HPDE6-E6E7 (cell line): ENCODE measurements at regions not wholly inside any gene's neighbourhood (a gene's known extent, or its start where the extent isn't known, plus 50 kb on each side); places are given as distances from the start of the nearest gene placed in this dataset.
"Not testable (repeated sequence)": the region's sequence is repeated elsewhere in the genome, so short reads cannot be mapped to it uniquely, and the experiment has no call there.

Source experiments
- DNase-seq: peaks from one replicate; pipeline ENCODE4 v3.0.0; 2011; ENCODE audit warnings: missing footprints; ENCODE audit errors: extremely low spot score

GRCh38 chr1:157326173-157326859, 188.1 kb upstream of the ETV3 start:
- no peak for DNase-seq

GRCh38 chr1:157325220-157325619, 187.0 kb upstream of the ETV3 start:
- DNase-seq, result no peak

- not testable (repeated sequence) for DNase-seq
Measured at GRCh38 chr1:157321972-157322371, 183.8 kb upstream of the ETV3 start.

GRCh38 chr1:157319567-157319966, 181.4 kb upstream of the ETV3 start:
- DNase-seq, result no peak

GRCh38 chr1:157317229-157317628, 179.0 kb upstream of the ETV3 start:
- not testable (repeated sequence) for DNase-seq

- DNase-seq, result no peak
Measured at GRCh38 chr1:157315544-157315943, 177.3 kb upstream of the ETV3 start.

- DNase-seq, result no peak
Measured at GRCh38 chr1:157314408-157314807, 176.2 kb upstream of the ETV3 start.

GRCh38 chr1:157313240-157313807, 175.1 kb upstream of the ETV3 start:
- DNase-seq, result no peak

- no peak for DNase-seq
Measured at GRCh38 chr1:157312082-157312812, 174.1 kb upstream of the ETV3 start.

GRCh38 chr1:157311730-157312081, 173.5 kb upstream of the ETV3 start:
- DNase-seq, result no peak

GRCh38 chr1:157310805-157311729, 172.9 kb upstream of the ETV3 start:
- DNase-seq, result not testable (repeated sequence)

GRCh38 chr1:157310401-157310800, 172.2 kb upstream of the ETV3 start:
- DNase-seq, result no peak

- DNase-seq, result no peak
Measured at GRCh38 chr1:157307491-157307890, 169.3 kb upstream of the ETV3 start.

GRCh38 chr1:157306896-157307295, 168.7 kb upstream of the ETV3 start:
- no peak for DNase-seq

- no peak for DNase-seq
Measured at GRCh38 chr1:157304271-157304670, 166.1 kb upstream of the ETV3 start.

- no peak for DNase-seq
Measured at GRCh38 chr1:157302724-157303123, 164.5 kb upstream of the ETV3 start.

GRCh38 chr1:157302199-157302497, 164.0 kb upstream of the ETV3 start:
- DNase-seq, result no peak

GRCh38 chr1:157301477-157302198, 163.4 kb upstream of the ETV3 start:
- no peak for DNase-seq

GRCh38 chr1:157294387-157295145, 156.4 kb upstream of the ETV3 start:
- not testable (repeated sequence) for DNase-seq

GRCh38 chr1:157292809-157293564, 154.8 kb upstream of the ETV3 start:
- no peak for DNase-seq
